ENCODE measurements at regions not wholly inside any gene's neighbourhood (a gene's known extent, or its start where the extent isn't known, plus 50 kb on each side); places are given as distances from the start of the nearest gene placed in this dataset.
"Not testable (repeated sequence)": the region's sequence is repeated elsewhere in the genome, so short reads cannot be mapped to it uniquely, and the experiment has no call there.

- no peak for DNase-seq
Measured at GRCh38 chr2:137888845-137889244, 75.4 kb upstream of the HNMT start.

- DNase-seq = no peak
Measured at GRCh38 chr2:137892739-137893138, 71.5 kb upstream of the HNMT start.

- DNase-seq = no peak
Measured at GRCh38 chr2:137893145-137893544, 71.1 kb upstream of the HNMT start.

GRCh38 chr2:137896467-137896866, 67.8 kb upstream of the HNMT start:
- no peak for DNase-seq

GRCh38 chr2:137897082-137897481, 67.2 kb upstream of the HNMT start:
- DNase-seq = no peak

- no peak for DNase-seq
Measured at GRCh38 chr2:137900421-137901141, 63.7 kb upstream of the HNMT start.

GRCh38 chr2:137910641-137911040, 53.6 kb upstream of the HNMT start:
- no peak for DNase-seq

GRCh38 chr2:137912371-137912770, 51.9 kb upstream of the HNMT start:
- DNase-seq = no peak

- no peak for DNase-seq
Measured at GRCh38 chr2:137913169-137913568, 51.1 kb upstream of the HNMT start.

- DNase-seq = not testable (repeated sequence)
Measured at GRCh38 chr2:137913648-137914047, 50.6 kb upstream of the HNMT start.

Measured in skin of body (tissue), 1 donor.